UCSD-AML1 (cell line): ENCODE measurements at regions not wholly inside any gene's neighbourhood (a gene's known extent, or its start where the extent isn't known, plus 50 kb on each side); places are given as distances from the start of the nearest gene placed in this dataset.

Source experiments
- DNase-seq: peaks from one replicate; lab custom pipeline; 2025; ENCODE audit not compliant: unreplicated experiment; lab: John Stamatoyannopoulos, UW

GRCh38 chr1:195458365-195458764 is 1149.9 kb downstream of the KCNT2 start:
- no peak for DNase-seq

GRCh38 chr1:195450794-195451193 is 1157.4 kb downstream of the KCNT2 start:
- DNase-seq, result no peak

GRCh38 chr1:195439661-195440060 is 1168.6 kb downstream of the KCNT2 start:
- DNase-seq, result no peak

DNA sequence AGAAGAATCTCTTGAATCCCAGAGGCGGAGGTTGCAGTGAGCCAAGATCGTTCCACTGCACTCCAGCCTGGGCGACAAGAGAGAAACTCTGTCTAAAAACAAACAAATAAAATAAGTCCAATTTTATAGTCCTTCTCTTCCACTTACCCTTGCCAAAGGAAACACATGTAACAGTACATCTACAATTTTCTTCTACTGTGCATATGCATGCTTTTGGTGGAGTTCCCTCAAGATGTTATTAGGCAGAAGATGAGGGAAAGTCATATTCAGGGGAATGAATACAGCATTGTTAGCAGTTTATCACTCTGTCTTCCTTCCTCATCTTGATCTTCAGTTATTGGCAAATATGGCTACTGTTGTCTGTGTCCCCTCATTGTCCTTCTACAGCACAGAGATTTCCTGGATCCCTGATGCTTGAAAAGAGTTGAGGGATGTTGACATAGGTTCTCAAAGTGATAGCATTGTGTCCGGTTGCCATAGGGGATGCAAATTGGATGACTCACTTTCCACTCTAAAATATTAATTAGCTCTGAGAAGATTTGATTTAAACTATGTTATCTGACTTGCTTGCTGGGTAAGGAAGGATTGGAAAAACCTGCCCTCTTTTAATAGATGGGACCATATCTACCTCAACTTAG is 1173.6 kb downstream of the KCNT2 start:
- DNase-seq, result no peak

DNA sequence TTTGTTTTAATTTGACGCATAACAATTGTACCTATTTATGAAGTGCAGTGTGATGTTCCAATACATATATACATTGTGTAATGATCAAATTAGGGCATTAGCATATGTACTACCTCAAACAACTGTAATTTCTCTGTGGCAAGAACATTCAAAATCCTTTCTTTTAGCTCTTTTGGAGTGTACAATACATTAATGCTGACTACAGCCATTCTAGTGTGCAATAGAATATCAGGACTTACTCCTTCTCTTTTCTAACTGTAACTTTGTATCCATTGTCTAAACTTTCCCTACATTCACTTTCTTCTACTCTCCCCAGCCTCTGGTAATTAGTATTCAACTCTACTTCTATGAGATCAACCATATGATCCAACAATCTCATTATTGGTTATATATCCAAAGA is 1177.4 kb downstream of the KCNT2 start:
- no peak for DNase-seq

- no peak for DNase-seq
Measured at GRCh38 chr1:195428927-195429326, 1179.3 kb downstream of the KCNT2 start.

DNA sequence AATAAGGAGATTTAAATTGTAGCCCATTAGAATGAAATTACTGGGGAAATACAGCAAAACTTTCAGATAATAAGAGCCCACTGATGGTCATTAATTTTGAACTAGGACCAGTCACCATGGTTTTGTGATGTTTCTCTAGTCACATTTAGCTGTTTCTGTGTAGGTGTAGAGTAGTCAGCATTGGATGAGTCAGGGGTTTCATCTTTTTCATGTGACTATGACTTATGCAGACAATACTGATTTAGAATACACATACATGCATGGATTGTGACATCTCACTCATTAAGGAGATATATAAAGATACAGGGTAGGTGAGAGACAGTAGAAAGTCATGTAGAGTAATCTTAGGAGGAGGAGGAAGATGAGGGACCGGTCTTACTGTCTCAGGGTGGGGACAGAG is 1192.7 kb downstream of the KCNT2 start:
- no peak for DNase-seq

GRCh38 chr1:195394567-195394966 is 1213.7 kb downstream of the KCNT2 start:
- DNase-seq, result no peak

DNA sequence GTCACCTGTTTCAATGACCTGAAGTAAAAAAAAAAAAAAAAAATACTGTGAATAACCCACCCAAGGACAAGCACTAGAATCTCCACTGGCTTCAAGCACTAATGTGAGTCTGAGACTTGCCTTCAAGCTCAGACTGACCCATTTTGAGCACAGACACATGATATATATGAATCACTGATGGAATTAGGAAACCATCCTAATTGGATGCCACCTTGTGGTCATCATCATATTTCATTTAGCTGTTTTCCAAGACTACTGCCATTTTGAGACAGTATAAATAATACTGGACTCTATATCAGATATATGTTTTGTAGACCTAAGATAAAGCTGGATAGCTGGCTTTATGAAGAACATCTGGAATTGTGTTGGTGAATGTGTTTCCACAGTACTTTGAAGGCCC is 1232.0 kb downstream of the KCNT2 start:
- no peak for DNase-seq

DNA sequence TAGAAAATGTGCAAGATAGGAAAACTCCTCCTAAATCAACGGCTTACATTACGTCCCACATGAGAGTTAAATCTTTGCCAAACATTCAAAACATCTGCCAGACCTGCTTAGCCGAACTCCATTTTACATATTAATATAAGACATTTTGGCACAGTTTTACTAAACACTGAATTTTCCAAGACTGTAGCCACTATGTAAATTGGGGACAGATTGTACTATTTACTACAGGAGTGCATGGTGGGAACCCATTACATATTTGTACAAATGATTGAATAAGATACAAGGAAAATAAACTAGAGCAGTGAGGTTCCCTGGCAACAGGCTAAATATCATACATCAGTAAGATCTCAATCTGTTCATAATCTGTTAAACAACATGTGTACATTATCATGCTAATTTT is 1234.4 kb downstream of the KCNT2 start:
- DNase-seq, result no peak

GRCh38 chr1:195345149-195345548 is 1263.1 kb downstream of the KCNT2 start:
- no peak for DNase-seq

DNA sequence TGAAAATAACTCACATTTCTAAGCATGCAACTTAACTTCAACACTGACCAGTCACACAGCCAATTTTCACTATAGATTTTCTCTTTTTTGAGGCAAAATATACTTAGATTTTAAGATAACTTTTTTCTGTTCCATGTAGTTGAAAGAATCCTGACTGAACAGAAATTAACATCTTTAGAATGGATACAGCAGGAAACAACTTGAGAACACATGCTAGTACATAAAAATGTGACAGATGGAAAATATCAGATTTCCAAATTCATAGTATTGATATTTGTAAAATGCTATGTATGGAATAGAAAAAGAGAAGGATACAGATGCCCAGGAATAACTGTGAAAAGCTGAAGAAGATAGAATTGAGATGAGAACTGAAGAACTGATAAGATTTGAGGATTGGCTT is 1270.6 kb downstream of the KCNT2 start:
- DNase-seq, result no peak

DNA sequence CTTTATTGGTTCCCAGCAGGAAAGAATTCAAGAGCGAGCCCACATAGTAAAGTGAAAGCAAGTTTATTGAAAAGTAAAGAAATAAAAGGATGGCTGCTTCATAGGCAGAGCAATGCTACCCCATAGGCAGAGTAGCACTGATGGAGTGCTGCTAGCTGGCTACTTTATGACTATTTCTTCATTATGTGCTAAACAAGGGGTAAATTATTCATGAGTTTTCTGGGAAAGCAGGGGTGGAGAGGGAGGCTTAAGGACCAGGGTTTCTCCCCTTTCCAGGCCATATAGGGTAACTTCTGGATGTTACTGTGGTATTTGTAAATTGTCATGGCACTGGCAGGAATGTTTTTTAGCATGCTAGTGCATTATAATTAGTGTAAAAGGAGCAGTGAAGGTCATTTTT is 1271.4 kb downstream of the KCNT2 start:
- DNase-seq, result no peak

- no peak for DNase-seq
Measured at GRCh38 chr1:195335541-195335940, 1272.7 kb downstream of the KCNT2 start.

DNA sequence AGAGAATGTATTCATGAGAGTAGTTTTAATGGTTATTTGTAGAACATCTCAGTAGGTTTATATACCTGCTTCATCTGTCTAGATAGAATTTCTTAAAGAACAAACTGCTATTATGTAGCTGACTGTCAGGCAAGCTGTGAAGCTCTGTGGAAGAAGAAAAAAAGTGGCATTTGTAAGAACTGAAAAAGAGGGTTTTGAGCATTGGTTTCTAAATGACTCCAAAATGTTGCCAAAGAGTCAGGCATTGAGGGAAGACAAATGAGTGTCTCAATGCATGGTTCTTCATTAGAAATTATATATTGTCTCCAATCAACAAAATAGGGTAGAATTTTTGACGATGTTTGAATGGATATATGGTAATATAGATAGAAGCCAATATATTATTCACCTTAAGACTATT is 1276.1 kb downstream of the KCNT2 start:
- no peak for DNase-seq

GRCh38 chr1:195328681-195329080 is 1279.6 kb downstream of the KCNT2 start:
- no peak for DNase-seq

DNA sequence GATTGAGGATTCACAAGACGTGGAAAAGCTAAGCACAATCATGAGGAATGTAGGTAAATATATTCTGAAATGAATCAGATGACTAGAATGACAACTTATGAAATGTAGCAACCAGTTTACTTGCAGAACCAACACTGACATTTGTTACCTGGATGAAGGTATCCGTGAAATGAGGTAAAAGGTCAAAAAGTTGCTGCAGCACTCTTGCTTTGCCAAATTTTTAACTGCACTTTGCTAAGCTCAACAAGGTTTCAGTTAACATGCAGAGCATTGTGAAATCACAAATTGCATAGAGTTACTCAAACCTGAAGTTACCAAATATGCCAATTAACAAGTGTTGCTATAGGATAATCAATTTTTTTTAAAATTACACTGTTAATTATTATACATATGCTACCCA is 1280.1 kb downstream of the KCNT2 start:
- no peak for DNase-seq

- DNase-seq, result no peak
Measured at GRCh38 chr1:195327361-195327760, 1280.9 kb downstream of the KCNT2 start.

GRCh38 chr1:195326325-195326724 is 1281.9 kb downstream of the KCNT2 start:
- no peak for DNase-seq

- DNase-seq, result no peak
Measured at GRCh38 chr1:195325181-195325580, 1283.1 kb downstream of the KCNT2 start.

GRCh38 chr1:195306281-195306680 is 1302.0 kb downstream of the KCNT2 start:
- DNase-seq, result no peak

- no peak for DNase-seq
Measured at GRCh38 chr1:195294911-195295310, 1313.3 kb downstream of the KCNT2 start.

DNA sequence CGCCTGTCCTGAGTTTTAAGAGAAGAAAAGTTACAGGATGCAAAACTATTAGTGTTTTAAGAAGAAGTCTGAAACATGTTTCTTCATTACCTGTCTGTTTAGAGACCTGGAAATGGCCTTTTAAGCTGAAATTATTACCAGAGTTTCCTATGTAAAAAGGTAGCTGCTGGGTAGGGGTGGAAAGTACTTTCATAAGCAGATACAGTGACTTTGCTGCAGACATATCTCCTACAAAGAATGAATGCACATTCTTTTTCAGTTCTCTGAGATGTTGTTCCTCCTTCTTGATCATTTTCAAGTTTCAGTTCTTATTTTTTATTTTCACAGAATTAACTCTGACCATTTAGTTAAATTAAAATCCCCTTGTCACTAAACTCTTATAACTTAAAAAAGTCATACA is 1329.6 kb downstream of the KCNT2 start:
- DNase-seq, result no peak

DNA sequence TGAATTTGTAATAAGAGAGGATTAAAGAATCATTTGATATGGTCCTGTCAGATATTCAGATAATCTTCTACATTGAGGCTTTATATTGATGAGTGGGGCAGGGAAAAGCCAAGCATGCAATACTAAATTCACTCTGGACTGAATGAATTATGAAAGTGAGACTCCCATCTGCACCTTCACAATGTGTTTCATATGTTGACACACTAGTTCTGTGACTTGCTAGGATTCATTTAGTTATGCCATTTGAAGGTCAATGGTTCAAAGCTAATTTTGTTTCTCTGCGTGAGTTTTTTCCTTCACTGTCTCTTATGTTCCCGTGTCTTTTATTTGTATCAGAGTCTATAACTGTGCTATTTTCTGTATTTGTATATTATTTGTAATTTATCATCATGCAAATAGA is 1332.5 kb downstream of the KCNT2 start:
- DNase-seq, result no peak
